Activated CD8-positive, alpha-beta memory T cell treated with anti-CD3 and anti-CD28 coated beads, Interleukin-2, amount 10 ng/mL, durations not matched to agents 7 days and 5 days (primary cell): ENCODE measurements at regions not wholly inside any gene's neighbourhood (a gene's known extent, or its start where the extent isn't known, plus 50 kb on each side); places are given as distances from the start of the nearest gene placed in this dataset.
"Not testable (repeated sequence)": the region's sequence is repeated elsewhere in the genome, so short reads cannot be mapped to it uniquely, and the experiment has no call there.

Source experiments
- ATAC-seq: fragments of 150-1000 bp; cut with Tn5 transposase; one replicate; pipeline ENCODE4 v1.10.0; 2021; ENCODE audit warnings: moderate library complexity
- CTCF ChIA-PET: fragments of 350-600 bp; sonication (Branson Sonifier 250); formaldehyde crosslinking; loops from one replicate; lab custom pipeline; 2021; ENCODE audit warnings: antibody characterized with exemption; lab: Charles Lee
- DNase-seq: peaks from one replicate; pipeline ENCODE4 v3.0.0-alpha.2; 2020
- H3K27ac Mint-ChIP-seq: one replicate; pipeline ENCODE4 v1.8.0; 2021; ENCODE audit warnings: mild to moderate bottlenecking, mixed read lengths
- H3K27me3 Mint-ChIP-seq: one replicate; pipeline ENCODE4 v1.8.0; 2021; ENCODE audit warnings: mixed read lengths
- H3K36me3 Mint-ChIP-seq: one replicate; pipeline ENCODE4 v1.8.0; 2021; ENCODE audit warnings: mild to moderate bottlenecking, mixed read lengths
- H3K4me1 Mint-ChIP-seq: one replicate; pipeline ENCODE4 v1.8.0; 2021; ENCODE audit warnings: mixed read lengths
- H3K4me3 Mint-ChIP-seq: one replicate; pipeline ENCODE4 v1.8.0; 2021; ENCODE audit warnings: mild to moderate bottlenecking, moderate library complexity, mixed read lengths
- H3K9me3 Mint-ChIP-seq: one replicate; pipeline ENCODE4 v1.8.0; 2022; ENCODE audit warnings: low read depth, mixed read lengths

DNA sequence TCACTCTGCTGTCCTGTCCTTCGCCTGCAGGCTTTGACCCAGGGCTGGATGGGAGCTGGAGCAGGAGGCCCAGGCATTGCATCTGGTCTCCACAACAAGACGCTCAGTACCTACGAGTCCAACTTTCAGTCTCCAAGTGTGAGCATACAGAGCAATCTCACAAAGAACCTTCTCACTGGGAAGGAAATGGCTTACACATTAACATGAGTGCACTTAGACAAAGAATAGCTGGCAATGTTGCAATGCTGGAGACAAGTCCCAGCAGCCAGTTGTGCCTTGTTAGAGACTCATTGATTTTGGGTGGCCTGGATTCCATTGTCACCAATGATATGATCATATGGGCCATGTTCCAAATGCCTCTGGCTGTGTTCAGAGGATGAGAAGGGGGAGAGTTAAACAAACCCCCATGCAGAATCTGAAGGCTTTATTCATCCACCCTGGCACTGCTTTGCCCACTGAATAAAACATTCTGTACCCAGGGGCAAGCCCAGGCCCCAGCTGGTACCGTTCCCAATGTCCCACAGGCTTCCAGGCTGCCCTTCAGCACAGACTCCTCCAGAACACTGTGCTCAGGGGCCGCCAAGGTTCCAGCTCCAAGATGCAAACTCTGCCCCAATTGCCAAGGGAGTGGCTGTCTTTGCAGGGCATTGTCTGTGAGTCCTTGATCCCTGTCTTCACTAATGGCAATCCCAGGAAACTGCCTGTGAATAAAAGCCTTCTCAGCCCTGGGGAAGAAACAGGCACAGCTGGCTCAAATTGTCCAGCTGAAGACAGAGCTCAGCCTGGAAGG is 185.5 kb downstream of the HSD17B3 start:
- H3K9me3 Mint-ChIP-seq, result peaks cover 8% of the 10 kb centered on the region
- H3K27me3 Mint-ChIP-seq, result peaks cover 5% of the 10 kb centered on the region
- no peak for DNase-seq
- CTCF ChIA-PET, result no interaction called here
- no peak for ATAC-seq
- no peak overlapping the region for H3K27ac Mint-ChIP-seq
- H3K4me3 Mint-ChIP-seq, result no peak overlapping the region
- H3K4me1 Mint-ChIP-seq, result peaks cover 27% of the 10 kb centered on the region
- H3K36me3 Mint-ChIP-seq, result peaks cover 7% of the 10 kb centered on the region

DNA sequence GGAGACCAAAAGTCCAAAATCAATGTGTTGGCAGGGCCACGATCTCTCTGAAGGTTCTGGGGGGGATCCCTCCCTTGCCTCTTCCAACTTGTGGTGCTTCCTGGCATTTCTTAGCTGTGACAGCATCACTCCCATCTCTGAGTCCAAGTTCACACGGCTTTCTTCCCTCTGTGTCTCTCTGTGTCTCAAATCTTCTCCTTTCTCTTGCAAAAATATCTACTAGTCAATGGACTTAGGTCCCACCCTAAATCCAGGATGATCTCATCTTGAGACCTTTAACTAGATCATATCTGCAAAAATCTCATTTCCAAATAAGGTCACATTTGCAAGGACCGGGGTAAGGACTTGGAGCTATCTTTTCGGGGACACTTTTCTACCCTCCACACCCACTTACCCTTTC is 186.1 kb downstream of the HSD17B3 start:
- ATAC-seq, result no peak
- H3K4me1 Mint-ChIP-seq, result peaks cover 21% of the 10 kb centered on the region
- H3K4me3 Mint-ChIP-seq, result no peak overlapping the region
- peaks cover 8% of the 10 kb centered on the region for H3K27me3 Mint-ChIP-seq
- no peak overlapping the region for H3K27ac Mint-ChIP-seq
- DNase-seq, result no peak
- peaks cover 7% of the 10 kb centered on the region for H3K36me3 Mint-ChIP-seq
- peaks cover 8% of the 10 kb centered on the region for H3K9me3 Mint-ChIP-seq
- CTCF ChIA-PET, result no interaction called here

DNA sequence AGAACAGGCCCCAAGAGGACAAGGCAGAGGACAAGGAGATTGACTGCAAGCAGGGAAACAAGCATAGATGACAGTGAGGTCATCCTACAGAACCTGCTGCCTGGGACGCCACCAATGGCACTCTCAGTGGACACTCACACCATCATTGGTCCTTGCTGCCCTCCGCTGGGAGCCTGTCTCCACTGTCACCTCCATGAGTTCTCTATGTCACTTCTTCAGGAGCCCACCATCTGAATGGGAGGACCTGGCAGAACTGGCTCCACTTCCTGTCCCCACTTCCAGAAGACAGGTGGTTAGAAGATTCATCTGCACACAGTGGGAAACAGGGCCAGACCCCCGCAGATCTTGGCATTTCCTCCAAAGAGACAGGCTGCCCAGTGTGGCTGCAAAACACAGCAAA is 188.9 kb downstream of the HSD17B3 start:
- CTCF ChIA-PET, result no interaction called here
- Mint-ChIP-seq H3K4me3 (no peak overlapping the region), H3K9me3 (no peaks in the 10 kb centered on the region), H3K4me1 (peaks cover 17% of the 10 kb centered on the region), H3K36me3 (no peaks in the 10 kb centered on the region), H3K27ac (no peak overlapping the region), H3K27me3 (peaks cover 16% of the 10 kb centered on the region)
- DNase-seq, result no peak
- ATAC-seq, result no peak

DNA sequence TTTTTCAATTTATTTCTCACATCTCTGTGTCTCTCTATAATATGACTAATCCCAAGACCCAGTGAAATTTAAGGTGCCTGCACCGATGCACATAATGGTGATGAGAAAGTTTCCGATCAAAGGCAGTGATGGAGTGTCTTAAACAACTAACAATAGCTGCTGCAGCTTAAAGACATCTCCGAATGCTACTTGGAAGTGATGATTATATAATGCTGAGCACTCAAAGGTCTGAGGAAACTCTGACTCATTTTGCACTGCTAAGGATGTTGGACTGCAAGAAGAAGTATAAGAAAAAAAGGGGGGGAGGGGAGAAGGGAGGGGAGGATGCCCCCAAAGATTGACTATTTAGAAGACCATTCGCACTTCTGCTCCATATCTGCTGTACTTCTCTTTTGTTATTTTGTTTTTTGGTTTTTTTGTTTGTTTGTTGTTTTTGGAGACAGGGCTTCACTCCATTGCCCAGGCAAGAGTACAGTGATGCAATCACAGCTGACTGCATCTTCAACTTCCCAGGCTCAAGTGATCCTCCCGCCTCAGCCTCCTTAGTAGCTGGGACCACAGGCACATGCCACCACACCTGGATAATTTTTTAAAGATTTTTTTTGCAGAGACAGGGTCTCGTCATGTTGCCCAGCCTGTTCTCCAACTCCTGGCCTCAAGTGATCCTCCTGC is 192.2 kb downstream of the HSD17B3 start:
- ATAC-seq (no peak), DNase-seq (no peak)
- CTCF ChIA-PET, result interaction anchor here (0.6 kb wide), 1 partner anchor 235 kb away, joined by 5 read pairs; no protein-coding TSS in a partner anchor

DNA sequence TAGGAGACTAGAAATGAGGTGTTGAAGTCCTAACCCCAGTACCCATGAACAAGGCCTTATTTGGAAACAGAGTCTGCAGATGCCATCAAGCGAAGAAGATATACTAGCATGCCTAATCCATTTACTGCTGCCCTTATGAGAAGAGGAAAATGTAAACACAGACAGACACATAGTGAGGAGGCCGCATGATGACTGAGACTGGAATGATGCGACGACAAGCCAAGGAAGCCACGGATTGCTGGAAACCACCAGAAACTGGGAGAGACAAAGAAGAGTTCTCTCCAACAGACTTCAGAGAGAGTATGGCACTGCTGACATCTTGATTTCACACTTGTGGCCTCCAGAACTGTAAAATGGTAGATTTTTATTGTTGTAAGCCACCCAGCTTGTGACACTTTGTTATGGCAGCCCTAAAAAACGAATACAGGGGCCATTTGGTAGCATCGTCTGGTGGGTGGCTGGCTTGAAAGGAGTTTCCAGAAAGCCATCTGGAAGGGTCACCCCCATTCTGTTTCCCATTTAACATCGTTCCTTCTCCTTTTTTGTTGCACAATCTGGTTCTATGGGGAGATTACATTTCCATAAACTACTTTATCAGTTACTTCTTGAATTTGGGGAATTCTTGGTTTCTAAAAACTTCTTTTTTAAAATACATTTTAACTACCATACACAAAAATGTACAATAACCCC is 193.1 kb downstream of the HSD17B3 start:
- ATAC-seq (no peak), DNase-seq (no peak)
- H3K27ac Mint-ChIP-seq, result no peak overlapping the region
- peaks cover 2% of the 10 kb centered on the region for H3K4me1 Mint-ChIP-seq
- CTCF ChIA-PET, result interaction anchor here (0.5 kb wide), 1 partner anchor 1210 kb away, joined by 3 read pairs; no protein-coding TSS in a partner anchor
- H3K27me3 Mint-ChIP-seq, result peaks cover 23% of the 10 kb centered on the region
- H3K4me3 Mint-ChIP-seq, result no peak overlapping the region
- peaks cover 3% of the 10 kb centered on the region for H3K36me3 Mint-ChIP-seq
- peaks cover 4% of the 10 kb centered on the region for H3K9me3 Mint-ChIP-seq

More for the DNA sequence above, 192.2 kb downstream of the HSD17B3 start:
- peaks cover 2% of the 10 kb centered on the region for H3K4me1 Mint-ChIP-seq
- H3K36me3 Mint-ChIP-seq, result peaks cover 3% of the 10 kb centered on the region
- H3K27me3 Mint-ChIP-seq, result peaks cover 23% of the 10 kb centered on the region
- peaks cover 4% of the 10 kb centered on the region for H3K9me3 Mint-ChIP-seq
- H3K4me3 Mint-ChIP-seq, result no peak overlapping the region
- H3K27ac Mint-ChIP-seq, result no peak overlapping the region

DNA sequence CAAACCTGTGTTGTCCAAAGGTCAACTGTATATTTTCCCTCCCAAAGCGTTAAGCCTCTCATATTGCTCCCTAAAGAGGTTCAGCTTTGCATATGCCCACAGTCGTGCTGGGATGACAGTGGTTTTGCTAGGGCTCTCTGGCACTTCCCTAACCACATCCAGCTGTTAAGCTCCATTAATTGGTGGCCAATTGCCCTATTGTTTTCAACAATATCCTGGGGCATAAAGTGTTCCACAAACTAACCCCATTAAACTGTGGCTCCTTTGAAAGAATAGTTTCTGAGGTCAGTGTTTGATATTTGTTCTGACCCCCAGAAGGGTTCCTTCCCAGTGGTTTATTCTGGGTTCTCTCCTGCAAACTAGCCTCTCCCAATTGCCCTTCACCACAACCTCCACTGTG is 194.5 kb downstream of the HSD17B3 start:
- H3K4me1 Mint-ChIP-seq, result peaks cover 2% of the 10 kb centered on the region
- H3K9me3 Mint-ChIP-seq, result peaks cover 4% of the 10 kb centered on the region
- peaks cover 23% of the 10 kb centered on the region for H3K27me3 Mint-ChIP-seq
- CTCF ChIA-PET, result no interaction called here
- peaks cover 3% of the 10 kb centered on the region for H3K36me3 Mint-ChIP-seq
- H3K27ac Mint-ChIP-seq, result no peak overlapping the region
- ATAC-seq (no peak), DNase-seq (no peak)
- no peak overlapping the region for H3K4me3 Mint-ChIP-seq

DNA sequence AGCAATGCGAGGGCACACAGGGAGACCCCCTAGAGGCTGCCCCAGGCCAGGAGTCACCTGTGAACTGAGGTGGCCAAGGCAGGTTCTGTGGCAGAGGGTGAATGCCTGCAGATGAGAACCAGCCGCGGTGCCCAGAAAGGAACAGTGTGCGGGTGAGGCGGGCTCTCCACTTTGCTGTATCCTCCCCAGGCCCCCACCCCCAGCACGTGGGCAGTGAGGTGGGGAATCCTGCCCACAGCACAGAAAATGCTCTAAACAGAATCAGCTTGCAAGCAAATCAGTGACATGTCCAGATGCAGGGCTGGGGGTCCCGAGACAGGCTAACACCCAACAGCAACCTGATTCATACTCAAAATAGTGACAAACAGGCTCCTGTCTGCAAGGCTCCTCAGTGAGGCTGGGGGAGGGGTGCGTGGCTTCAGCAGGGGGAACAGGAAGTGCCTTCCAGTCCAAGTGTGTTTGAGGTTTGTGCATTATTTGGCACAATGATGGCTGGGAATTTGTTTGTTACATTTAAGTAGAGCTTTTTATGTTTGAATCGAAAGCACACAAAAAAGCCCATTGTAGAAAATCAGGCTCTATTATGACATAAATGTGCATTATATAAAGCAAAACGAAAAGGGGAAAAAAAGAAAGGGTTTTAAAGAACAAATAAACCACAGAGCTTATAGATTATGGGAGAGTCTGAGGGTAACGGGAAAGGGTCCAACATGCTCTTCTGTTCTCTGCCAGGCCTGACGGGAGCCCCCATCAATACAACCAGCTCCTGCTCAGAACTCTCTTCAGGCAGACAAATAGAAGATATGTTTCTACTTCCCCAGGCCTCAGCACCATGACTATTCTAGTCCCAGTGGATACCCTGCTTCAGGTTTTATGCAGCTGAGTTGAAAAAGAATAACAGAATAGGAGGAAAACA is 201.3 kb downstream of the HSD17B3 start:
- H3K27ac Mint-ChIP-seq, result no peak overlapping the region
- H3K9me3 Mint-ChIP-seq, result peaks cover 5% of the 10 kb centered on the region
- peak; percentile 38 for DNase-seq
- H3K4me3 Mint-ChIP-seq, result no peak overlapping the region
- H3K27me3 Mint-ChIP-seq, result peaks cover under 1% of the 10 kb centered on the region
- no peak for ATAC-seq
- peaks cover 3% of the 10 kb centered on the region for H3K4me1 Mint-ChIP-seq
- H3K36me3 Mint-ChIP-seq, result peaks cover 5% of the 10 kb centered on the region
- CTCF ChIA-PET, result no interaction called here

DNA sequence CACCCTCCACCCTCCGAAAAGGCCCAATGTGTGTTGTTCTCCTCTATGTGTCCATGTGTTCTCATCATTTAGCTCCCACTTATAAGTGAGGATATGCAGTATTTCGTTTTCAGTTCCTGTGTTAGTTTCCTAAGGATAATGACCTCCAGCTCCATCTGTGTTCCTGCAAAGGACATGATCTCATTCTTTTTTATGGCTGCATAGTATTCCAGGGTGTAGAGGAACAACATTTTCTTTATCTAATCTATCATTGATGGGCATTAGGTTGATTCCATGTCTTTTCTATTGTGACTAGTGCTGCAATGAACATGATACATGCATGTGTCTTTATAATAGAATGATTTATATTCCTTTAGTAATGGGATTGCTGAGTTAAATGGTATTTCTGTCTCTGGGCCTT is 211.3 kb downstream of the HSD17B3 start:
- DNase-seq, H3K36me3 Mint-ChIP-seq, H3K27ac Mint-ChIP-seq, H3K4me1 Mint-ChIP-seq, ATAC-seq, CTCF ChIA-PET, H3K4me3 Mint-ChIP-seq: not testable (repeated sequence)
- peaks cover 16% of the 10 kb centered on the region for H3K27me3 Mint-ChIP-seq
- peaks cover 12% of the 10 kb centered on the region for H3K9me3 Mint-ChIP-seq

DNA sequence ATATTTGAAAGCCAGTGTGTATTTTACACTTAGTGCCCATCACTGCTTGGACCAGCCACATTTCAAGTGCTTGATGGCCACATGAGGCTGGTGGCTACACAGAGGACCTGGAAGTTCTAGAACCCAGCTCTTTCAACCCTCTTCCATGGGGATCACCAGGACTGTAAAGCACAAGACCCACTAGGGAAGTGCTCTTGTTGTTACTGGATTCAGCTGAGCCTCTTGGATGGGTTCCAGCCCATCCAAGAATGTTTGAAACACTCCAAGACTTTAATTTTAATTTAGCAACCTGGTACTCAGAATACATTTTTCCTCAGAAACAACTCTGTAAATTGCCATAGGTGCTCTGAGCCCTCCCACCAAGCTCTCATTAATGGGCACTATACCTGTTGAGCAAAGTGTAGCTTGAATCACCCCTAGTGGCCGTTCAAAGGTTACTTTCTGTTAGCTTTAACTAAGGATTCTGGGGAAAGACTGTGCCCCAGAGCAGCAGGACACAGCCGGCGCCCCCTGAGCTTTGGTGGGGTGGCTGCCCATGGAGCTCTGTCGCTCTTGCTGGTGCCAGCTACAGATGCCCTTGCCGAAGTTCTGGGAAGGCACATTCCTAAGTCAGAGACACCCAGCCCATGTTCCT is 212.4 kb downstream of the HSD17B3 start:
- Mint-ChIP-seq H3K9me3 (peaks cover 6% of the 10 kb centered on the region), H3K36me3 (peaks cover 2% of the 10 kb centered on the region)
- CTCF ChIA-PET, result no interaction called here

DNA sequence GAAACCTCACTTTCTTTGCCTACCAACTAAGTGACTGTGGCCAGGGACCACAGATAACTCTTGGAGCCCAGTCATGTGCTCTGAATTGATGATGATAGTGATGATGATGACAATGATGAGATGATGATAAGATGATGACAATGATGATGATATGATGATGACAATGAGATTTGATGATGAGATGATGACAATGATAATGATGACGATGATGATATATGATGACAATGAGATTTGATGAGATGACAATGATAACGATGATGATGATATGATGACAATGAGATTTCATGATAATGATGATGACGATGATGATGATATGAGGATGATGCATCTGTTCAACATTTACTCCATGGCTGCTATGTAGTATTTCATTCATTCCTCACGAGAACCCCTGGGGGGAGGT is 213.0 kb downstream of the ERCC6L2 start:
- peaks cover 19% of the 10 kb centered on the region for H3K27me3 Mint-ChIP-seq
- no peak for DNase-seq
- CTCF ChIA-PET, result no interaction called here
- peaks cover 6% of the 10 kb centered on the region for H3K9me3 Mint-ChIP-seq
- peaks cover 2% of the 10 kb centered on the region for H3K36me3 Mint-ChIP-seq
- H3K4me1 Mint-ChIP-seq, result peaks cover 4% of the 10 kb centered on the region
- ATAC-seq, result no peak
- H3K4me3 Mint-ChIP-seq, result no peak overlapping the region
- H3K27ac Mint-ChIP-seq, result no peak overlapping the region

More for the DNA sequence above, 212.4 kb downstream of the HSD17B3 start:
- no peak for ATAC-seq
- H3K27me3 Mint-ChIP-seq, result peaks cover 16% of the 10 kb centered on the region
- H3K27ac Mint-ChIP-seq, result no peak overlapping the region
- H3K4me3 Mint-ChIP-seq, result no peak overlapping the region
- no peaks in the 10 kb centered on the region for H3K4me1 Mint-ChIP-seq
- DNase-seq, result no peak

DNA sequence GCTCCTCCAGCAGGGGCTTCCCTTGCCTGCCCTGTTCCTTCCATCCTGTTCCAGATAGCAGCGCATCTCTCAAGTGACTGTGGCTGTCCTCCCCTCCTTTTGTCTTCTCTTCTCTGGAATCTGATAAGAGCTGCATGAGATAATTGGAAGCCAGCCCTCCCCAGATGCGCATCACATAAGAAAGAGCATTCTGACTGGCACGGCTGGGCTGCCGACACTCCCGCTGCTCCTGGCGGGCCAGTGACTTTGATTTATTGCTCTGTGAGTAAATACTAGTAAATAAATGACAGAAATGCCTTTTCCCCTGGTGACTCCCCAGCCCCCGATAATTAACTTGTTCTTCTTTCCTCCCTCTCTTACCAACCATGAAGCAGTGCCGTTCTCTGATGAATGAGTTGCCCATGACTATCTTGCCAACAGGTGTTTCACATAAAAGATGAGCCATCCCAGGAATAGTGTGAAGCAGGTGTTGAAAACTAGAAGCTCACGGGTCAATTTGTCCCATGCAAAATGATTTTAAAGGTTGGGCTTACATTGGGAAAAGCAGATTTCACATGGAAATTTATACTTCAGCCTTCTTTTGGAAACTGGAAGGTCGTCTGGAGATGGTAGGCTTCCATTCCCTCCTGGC is 212.3 kb downstream of the ERCC6L2 start:
- Mint-ChIP-seq H3K27me3 (peaks cover 20% of the 10 kb centered on the region), H3K36me3 (peaks cover 2% of the 10 kb centered on the region), H3K27ac (no peak overlapping the region), H3K4me1 (peaks cover 4% of the 10 kb centered on the region), H3K4me3 (no peak overlapping the region), H3K9me3 (peaks cover 6% of the 10 kb centered on the region)
- ATAC-seq (no peak), DNase-seq (no peak)
- CTCF ChIA-PET, result no interaction called here

DNA sequence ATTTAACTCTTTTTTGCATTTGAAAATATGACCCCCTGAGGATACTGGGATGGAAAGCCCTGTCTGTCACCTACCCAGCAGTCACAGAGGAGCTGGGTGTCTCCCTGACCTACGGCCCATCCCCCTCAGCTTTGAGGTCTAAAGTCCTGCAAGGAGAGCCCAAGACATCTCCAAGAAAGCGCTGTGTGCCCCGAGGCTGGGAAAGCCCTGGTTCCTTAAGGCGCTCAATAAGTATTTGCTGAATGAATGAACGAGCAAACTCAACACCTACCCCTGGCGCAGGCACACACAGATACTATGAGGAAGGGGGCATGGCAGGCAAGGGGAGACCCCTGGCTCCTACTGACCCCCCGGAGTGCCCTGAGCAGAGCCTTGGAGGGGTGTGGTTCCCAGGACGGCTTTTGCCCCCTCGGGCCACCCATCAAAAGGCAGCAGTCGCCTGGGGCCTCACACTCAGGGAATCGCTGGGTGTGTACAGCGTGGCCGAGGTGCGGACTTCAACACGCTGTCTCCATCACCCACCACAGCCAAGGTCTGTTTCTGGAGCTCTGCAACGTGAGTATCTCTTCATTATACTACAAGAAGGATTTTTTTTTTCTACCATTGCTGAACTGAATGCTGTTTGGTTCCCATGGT is 211.6 kb downstream of the ERCC6L2 start:
- H3K27me3 Mint-ChIP-seq, result peaks cover 25% of the 10 kb centered on the region
- no peak for ATAC-seq
- H3K4me1 Mint-ChIP-seq, result peaks cover 4% of the 10 kb centered on the region
- peaks cover 6% of the 10 kb centered on the region for H3K9me3 Mint-ChIP-seq
- H3K4me3 Mint-ChIP-seq, result no peak overlapping the region
- no peak for DNase-seq
- no peak overlapping the region for H3K27ac Mint-ChIP-seq
- H3K36me3 Mint-ChIP-seq, result peaks cover 2% of the 10 kb centered on the region
- CTCF ChIA-PET, result no interaction called here
